ENCODE measurements at regions not wholly inside any gene's neighbourhood (a gene's known extent, or its start where the extent isn't known, plus 50 kb on each side); places are given as distances from the start of the nearest gene placed in this dataset.

DNA sequence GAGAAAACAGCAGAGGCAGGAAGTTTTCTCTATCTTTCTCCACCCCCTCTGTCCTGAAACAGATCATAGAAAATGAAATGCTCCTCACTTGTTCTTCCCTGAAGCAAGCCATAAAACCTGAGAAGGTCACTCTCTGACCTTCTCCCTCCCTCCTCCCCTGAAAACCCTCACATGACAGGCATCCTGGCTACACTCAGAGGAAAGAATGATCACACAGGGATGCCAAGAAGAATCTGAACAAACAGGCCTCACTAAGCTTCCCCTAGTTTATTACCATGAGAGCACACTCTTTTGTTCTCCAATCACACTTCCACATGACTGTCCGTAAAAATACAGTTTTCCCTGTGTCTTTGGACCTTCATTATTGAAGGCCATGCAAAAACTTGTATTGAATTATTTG lies 300.1 kb downstream of the BUD13 start:
- no peak for DNase-seq (ENCODE audit: low read depth, low spot score)
- Histone ChIP-seq H3K27ac (ENCODE audit: low read length) (no peak overlapping the region), H3K36me3 (ENCODE audit: control insufficient read depth, insufficient read depth, low read length) (no peaks in the 10 kb centered on the region), H3K27me3 (ENCODE audit: control insufficient read depth, insufficient read depth, low read length) (0 out of 2 replicates have a peak, but pooled peaks cover 2% of the 10 kb centered on the region), H3K9me3 (ENCODE audit: control insufficient read depth, insufficient read depth, low read depth, low read length) (no peaks in the 10 kb centered on the region), H3K4me3 (ENCODE audit: low read depth in 2 of 2, low read length in 2 of 2) (no peak overlapping the region), H3K4me1 (ENCODE audit: control insufficient read depth, insufficient read depth, low read length) (no peaks in the 10 kb centered on the region)
- ChIA-PET POLR2A (no interaction called here), CTCF (no interaction called here)
- no TSS peak for BruUV-seq (replicated peaks)
- in situ Hi-C loops (cut with HindIII; ENCODE audit: low pct_unique_long_range_greater_than_20kb, low sequenced_read_pairs) = no loop called here
- no peak for TF ChIP-seq CTCF (IDR thresholded peaks at IDR 0.05)
- TF ChIP-seq TCF7L2 (IDR thresholded peaks at IDR 0.05; ENCODE audit: low read depth, low read length) = no peak
- no peak for TF ChIP-seq SIN3A (IDR thresholded peaks at IDR 0.05; ENCODE audit: borderline replicate concordance, insufficient read depth, low read depth, low read length)
- no peak for ATAC-seq
- intact Hi-C loops (cut with micrococcal nuclease; ENCODE audit: unreplicated experiment) = no loop called here

GRCh38 chr11:116471608-116472256 lies 301.1 kb downstream of the BUD13 start:
- no peaks in the 10 kb centered on the region for H3K4me1 ChIP-seq (ENCODE audit: control insufficient read depth, insufficient read depth, low read length)
- in situ Hi-C loops (cut with HindIII; ENCODE audit: low pct_unique_long_range_greater_than_20kb, low sequenced_read_pairs) (no loop called here), intact Hi-C loops (cut with micrococcal nuclease; ENCODE audit: unreplicated experiment) (no loop called here)
- ChIA-PET CTCF (no interaction called here), POLR2A (no interaction called here)
- H3K36me3 ChIP-seq (ENCODE audit: control insufficient read depth, insufficient read depth, low read length) = no peaks in the 10 kb centered on the region
- H3K27ac ChIP-seq (ENCODE audit: low read length) = no peak overlapping the region
- no peak overlapping the region for H3K4me3 ChIP-seq (ENCODE audit: low read depth in 2 of 2, low read length in 2 of 2)
- H3K27me3 ChIP-seq (ENCODE audit: control insufficient read depth, insufficient read depth, low read length) = peaks cover 6% of the 10 kb centered on the region; the same call in 1 of the 2 replicates
- H3K9me3 ChIP-seq (ENCODE audit: control insufficient read depth, insufficient read depth, low read depth, low read length) = no peaks in the 10 kb centered on the region
- BruUV-seq (replicated peaks) = no TSS peak
- DNase-seq (ENCODE audit: low read depth, low spot score) (no peak), ATAC-seq (no peak)
- TF ChIP-seq CTCF (IDR thresholded peaks at IDR 0.05) (no peak), POLR2AphosphoS5 (IDR thresholded peaks at IDR 0.05; ENCODE audit: low read depth, low read length) (no peak), TCF7L2 (IDR thresholded peaks at IDR 0.05; ENCODE audit: low read depth, low read length) (no peak), SIN3A (IDR thresholded peaks at IDR 0.05; ENCODE audit: borderline replicate concordance, insufficient read depth, low read depth, low read length) (no peak)
- TF ChIP-seq, protein P1, sequence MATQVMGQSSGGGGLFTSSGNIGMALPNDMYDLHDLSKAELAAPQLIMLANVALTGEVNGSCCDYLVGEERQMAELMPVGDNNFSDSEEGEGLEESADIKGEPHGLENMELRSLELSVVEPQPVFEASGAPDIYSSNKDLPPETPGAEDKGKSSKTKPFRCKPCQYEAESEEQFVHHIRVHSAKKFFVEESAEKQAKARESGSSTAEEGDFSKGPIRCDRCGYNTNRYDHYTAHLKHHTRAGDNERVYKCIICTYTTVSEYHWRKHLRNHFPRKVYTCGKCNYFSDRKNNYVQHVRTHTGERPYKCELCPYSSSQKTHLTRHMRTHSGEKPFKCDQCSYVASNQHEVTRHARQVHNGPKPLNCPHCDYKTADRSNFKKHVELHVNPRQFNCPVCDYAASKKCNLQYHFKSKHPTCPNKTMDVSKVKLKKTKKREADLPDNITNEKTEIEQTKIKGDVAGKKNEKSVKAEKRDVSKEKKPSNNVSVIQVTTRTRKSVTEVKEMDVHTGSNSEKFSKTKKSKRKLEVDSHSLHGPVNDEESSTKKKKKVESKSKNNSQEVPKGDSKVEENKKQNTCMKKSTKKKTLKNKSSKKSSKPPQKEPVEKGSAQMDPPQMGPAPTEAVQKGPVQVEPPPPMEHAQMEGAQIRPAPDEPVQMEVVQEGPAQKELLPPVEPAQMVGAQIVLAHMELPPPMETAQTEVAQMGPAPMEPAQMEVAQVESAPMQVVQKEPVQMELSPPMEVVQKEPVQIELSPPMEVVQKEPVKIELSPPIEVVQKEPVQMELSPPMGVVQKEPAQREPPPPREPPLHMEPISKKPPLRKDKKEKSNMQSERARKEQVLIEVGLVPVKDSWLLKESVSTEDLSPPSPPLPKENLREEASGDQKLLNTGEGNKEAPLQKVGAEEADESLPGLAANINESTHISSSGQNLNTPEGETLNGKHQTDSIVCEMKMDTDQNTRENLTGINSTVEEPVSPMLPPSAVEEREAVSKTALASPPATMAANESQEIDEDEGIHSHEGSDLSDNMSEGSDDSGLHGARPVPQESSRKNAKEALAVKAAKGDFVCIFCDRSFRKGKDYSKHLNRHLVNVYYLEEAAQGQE (IDR thresholded peaks at IDR 0.05; ENCODE audit: insufficient read depth in 1 of 2, low read depth in 2 of 2, low read length in 1 of 2) = no peak
